ENCODE measurements at regions not wholly inside any gene's neighbourhood (a gene's known extent, or its start where the extent isn't known, plus 50 kb on each side); places are given as distances from the start of the nearest gene placed in this dataset.

GRCh38 chr6:147046141-147046877 is 157.9 kb upstream of the STXBP5 start (continued):
- TF ChIP-seq, protein P1, sequence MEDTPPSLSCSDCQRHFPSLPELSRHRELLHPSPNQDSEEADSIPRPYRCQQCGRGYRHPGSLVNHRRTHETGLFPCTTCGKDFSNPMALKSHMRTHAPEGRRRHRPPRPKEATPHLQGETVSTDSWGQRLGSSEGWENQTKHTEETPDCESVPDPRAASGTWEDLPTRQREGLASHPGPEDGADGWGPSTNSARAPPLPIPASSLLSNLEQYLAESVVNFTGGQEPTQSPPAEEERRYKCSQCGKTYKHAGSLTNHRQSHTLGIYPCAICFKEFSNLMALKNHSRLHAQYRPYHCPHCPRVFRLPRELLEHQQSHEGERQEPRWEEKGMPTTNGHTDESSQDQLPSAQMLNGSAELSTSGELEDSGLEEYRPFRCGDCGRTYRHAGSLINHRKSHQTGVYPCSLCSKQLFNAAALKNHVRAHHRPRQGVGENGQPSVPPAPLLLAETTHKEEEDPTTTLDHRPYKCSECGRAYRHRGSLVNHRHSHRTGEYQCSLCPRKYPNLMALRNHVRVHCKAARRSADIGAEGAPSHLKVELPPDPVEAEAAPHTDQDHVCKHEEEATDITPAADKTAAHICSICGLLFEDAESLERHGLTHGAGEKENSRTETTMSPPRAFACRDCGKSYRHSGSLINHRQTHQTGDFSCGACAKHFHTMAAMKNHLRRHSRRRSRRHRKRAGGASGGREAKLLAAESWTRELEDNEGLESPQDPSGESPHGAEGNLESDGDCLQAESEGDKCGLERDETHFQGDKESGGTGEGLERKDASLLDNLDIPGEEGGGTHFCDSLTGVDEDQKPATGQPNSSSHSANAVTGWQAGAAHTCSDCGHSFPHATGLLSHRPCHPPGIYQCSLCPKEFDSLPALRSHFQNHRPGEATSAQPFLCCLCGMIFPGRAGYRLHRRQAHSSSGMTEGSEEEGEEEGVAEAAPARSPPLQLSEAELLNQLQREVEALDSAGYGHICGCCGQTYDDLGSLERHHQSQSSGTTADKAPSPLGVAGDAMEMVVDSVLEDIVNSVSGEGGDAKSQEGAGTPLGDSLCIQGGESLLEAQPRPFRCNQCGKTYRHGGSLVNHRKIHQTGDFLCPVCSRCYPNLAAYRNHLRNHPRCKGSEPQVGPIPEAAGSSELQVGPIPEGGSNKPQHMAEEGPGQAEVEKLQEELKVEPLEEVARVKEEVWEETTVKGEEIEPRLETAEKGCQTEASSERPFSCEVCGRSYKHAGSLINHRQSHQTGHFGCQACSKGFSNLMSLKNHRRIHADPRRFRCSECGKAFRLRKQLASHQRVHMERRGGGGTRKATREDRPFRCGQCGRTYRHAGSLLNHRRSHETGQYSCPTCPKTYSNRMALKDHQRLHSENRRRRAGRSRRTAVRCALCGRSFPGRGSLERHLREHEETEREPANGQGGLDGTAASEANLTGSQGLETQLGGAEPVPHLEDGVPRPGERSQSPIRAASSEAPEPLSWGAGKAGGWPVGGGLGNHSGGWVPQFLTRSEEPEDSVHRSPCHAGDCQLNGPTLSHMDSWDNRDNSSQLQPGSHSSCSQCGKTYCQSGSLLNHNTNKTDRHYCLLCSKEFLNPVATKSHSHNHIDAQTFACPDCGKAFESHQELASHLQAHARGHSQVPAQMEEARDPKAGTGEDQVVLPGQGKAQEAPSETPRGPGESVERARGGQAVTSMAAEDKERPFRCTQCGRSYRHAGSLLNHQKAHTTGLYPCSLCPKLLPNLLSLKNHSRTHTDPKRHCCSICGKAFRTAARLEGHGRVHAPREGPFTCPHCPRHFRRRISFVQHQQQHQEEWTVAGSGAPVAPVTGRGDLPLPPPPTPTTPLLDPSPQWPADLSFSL (CRISPR knock-in tag; IDR thresholded peaks at IDR 0.05), result no peak
- no peak for TF ChIP-seq SRSF1 (optimal IDR thresholded peaks at IDR 0.05; ENCODE audit: low read depth, low read length)
- no peak for TF ChIP-seq NFIC (IDR thresholded peaks at IDR 0.05; ENCODE audit: low read length)
- TF ChIP-seq ZFP90 (CRISPR knock-in tag; IDR thresholded peaks at IDR 0.05; ENCODE audit: borderline replicate concordance), result no peak
- no peak for TF ChIP-seq ZNF484 (CRISPR knock-in tag; IDR thresholded peaks at IDR 0.05; ENCODE audit: borderline replicate concordance, low read depth)
- no peak for TF ChIP-seq PAX8 (CRISPR knock-in tag; IDR thresholded peaks at IDR 0.05; ENCODE audit: borderline replicate concordance)
- TF ChIP-seq HOXD1 (CRISPR knock-in tag; IDR thresholded peaks at IDR 0.05), result no peak
- TF ChIP-seq ZNF121 (CRISPR knock-in tag; IDR thresholded peaks at IDR 0.05), result no peak
- TF ChIP-seq ZNF367 (CRISPR knock-in tag; IDR thresholded peaks at IDR 0.05; ENCODE audit: borderline replicate concordance), result no peak
- TF ChIP-seq FOXA1 (IDR thresholded peaks at IDR 0.05), result no peak
- TF ChIP-seq FOXA1 (CRISPR knock-in tag; IDR thresholded peaks at IDR 0.05), result no peak
